Brain pericyte (primary cell): ENCODE measurements at regions not wholly inside any gene's neighbourhood (a gene's known extent, or its start where the extent isn't known, plus 50 kb on each side); places are given as distances from the start of the nearest gene placed in this dataset.
A peak's percentile ranks its signal among the peaks of the same experiment; 100 is the strongest.

Experiments
- DNase-seq: peaks from one replicate; pipeline ENCODE4 v3.0.0-alpha.2; 2012; ENCODE audit warnings: low read depth, low spot score

DNA sequence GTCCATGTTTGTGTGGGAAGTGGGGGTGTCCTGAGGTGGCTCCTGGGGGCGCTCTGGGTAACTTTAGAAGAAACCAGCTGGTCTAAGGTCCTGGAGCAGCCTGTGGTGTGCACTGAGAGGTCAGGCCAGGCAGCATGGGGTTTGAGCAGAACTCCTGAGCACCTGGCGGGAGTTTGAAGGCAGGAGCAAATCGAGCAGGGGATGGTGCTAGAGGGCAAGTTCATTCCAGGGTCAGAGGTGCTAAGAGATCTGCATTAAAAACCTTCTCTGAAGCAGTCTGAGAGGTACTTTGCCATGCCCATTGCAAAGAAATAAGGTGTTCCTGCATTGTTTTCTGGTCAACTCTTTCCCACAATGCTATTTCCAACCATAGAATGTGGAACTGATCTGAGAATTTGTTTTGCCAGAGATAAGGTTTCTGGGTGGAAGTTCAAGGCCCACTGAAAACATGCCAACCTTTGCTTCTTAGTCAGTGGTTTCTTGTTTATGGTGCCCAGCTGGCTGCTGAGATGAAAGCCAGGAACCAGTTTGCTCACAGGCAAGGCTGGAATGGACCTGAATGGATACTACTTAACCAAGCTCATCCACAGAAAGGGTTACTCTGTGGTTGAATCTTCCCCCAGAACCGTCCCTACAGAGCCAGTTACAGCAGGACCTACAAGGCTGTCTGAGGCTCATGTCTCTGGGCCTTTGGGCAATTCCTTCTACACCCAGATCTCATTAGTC is 136.3 kb upstream of the TMEM72 start:
- no peak for DNase-seq

GRCh38 chr10:44775402-44775741 is 135.8 kb upstream of the TMEM72 start:
- no peak for DNase-seq

DNA sequence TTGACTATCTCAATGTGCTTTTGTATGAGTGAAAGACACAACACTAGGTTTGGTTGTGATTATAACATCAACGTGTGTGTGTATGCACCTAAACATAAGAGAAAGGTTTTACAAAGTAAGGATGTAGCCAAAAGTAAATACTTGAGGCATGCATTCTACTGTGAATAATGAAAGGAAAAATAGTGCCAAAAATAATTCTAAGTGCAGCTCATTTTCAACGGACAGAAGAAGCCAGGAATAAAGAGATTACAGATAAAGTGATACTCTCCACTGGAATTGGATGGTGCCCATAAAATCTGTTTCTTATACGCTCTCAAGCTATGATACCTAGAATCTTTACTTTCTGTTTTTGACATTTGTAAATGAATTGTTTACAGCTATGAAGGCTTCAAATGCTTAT is 135.0 kb upstream of the TMEM72 start:
- no peak for DNase-seq

DNA sequence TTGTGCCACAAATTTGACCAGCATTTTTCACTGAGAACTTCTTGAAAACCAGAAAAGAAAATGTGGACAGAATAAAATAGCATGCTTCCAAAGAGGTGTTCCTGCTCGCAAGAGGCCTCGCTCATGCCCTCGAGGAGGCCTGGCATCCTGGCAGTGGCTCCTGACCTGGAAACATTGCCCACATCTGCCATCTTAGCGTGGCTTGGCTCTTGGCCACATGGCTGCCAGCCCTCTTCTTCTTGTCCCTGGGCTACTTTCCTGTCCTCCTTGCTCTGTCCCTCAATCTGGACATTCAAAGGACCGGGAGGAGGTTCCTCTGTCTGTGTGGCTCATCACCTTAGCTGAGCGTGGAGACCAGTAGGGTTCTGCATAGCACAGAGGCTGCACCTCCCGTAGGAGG is 131.6 kb upstream of the TMEM72 start:
- DNase-seq: no peak

DNA sequence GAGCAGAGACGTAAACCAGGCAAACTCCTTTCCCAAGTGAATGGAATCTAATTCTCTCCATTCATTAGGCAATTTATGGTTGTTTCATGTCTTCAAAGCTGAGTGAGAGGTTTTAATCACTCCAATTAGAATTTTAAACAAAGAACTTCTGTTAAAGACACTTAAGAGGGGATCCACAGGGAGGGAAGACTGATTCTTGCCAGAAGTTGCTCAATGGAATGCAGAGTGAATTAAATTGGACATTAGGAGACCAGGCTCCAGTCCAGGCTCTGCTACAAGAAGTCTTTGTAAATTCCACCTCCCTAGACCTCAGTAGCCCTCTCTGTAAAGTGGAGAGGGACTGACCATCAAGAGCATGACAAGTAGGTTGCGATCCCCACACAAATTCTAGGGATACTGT is 130.7 kb upstream of the TMEM72 start:
- DNase-seq: no peak

DNA sequence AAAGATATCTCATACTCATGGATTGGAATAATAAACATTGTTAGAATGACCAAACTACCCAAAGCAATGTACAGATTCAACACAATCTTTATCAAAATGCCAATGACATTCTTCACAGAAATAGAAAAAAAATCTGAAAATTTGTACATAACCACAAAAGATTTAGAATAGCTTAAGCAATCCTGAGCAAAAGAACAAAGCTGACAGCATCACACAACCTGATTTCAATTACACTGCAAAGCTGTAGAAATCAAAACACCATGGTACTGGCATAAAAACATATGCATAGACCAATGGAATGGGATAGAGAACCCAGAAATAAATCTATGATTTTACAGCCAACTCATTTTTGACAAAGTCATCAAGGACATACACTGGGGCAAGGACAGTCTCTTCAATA is 130.0 kb upstream of the TMEM72 start:
- no peak for DNase-seq

DNA sequence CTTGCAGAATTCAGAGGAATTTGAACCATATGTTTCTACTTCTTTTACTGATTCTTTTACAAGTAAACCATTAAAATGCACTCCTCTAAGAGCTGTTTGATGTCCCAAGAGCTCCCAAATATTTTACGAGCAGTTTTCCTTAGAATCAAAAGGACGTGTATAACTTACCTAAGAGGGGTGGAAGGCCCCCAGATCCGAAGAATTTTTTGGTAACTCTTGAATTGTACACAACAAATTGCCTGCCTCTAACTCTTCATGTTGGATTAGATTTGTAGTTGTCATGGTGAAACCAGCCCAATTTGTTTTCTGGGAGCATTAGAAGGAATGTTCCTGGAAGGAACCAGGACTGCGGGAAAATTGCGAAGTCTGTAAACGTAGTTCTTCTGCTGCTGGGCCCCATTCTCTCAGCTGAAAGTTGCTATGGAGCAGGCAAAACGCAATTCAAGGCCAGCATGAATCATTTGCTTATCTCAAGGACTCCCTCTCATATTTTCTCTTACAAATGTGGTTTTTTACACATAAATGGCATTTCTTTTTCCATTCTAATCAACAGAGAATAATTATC is 124.8 kb upstream of the TMEM72 start:
- DNase-seq: no peak

GRCh38 chr10:44787480-44788075 is 123.6 kb upstream of the TMEM72 start:
- no peak for DNase-seq

- no peak for DNase-seq
These were observed 122.7 kb upstream of the TMEM72 start for GRCh38 chr10:44788147-44789129.

- DNase-seq: no peak
These were observed 118.9 kb upstream of the TMEM72 start for GRCh38 chr10:44792119-44792775.

GRCh38 chr10:44799966-44800365 is 111.2 kb upstream of the TMEM72 start:
- DNase-seq: no peak

GRCh38 chr10:44801383-44802327 is 109.5 kb upstream of the TMEM72 start:
- DNase-seq: peak; percentile 83

- no peak for DNase-seq
These were observed 107.3 kb upstream of the TMEM72 start for GRCh38 chr10:44803862-44804261.

DNA sequence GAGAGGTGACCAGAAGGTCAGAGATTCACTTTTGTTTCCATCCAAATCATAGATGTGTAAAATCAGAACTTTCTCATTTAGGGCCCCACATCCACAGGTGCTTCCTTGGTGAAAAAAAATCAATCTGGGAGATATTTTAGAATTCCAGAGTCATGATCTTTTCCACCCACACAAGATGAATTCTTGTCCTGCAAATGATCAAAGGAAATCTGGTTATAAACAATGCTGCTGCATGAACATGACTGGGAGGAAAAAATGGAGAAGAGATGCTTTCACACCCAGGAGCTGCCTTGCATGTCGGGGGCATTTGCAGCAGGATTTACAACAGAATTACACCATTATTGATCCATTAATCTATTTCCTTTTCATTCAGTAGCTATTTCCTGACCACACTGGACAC is 106.5 kb upstream of the TMEM72 start:
- no peak for DNase-seq

DNA sequence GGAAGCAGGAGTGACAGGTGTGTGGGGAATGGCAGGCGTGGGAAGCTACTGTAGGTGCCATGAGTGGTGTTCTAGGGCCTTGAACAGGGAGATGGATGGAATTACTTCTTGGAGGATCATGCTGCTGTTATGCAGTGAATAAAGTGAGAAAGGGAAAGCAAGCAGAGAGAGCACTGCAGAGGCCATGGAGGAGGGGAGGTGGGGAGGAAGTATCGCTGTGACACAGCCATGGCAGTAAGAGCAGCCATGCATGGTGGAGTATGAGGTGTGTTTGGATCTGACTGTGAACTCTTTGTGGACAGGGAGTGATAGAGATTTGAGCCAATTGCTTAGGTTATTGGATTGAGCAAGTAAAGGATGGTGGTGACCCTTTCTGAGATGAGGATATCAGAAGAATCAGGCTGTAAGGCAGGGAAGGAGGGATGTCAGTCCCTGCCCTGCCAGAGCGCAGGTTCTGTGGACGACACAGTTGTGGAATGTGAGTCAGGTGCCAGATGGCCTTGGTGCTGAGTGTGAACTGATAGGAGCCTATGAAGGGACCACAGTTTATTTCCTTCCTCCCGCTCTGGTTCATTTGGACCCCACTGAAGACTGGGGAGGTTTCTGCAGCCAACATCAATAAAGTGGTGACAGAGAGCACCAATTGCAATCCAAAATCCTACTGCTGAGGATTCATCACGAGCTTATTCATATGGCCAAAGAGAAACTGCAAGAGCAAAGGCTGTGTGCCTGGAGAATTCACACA is 105.5 kb upstream of the TMEM72 start:
- DNase-seq: no peak

GRCh38 chr10:44806950-44807349 is 104.2 kb upstream of the TMEM72 start:
- DNase-seq: no peak

- no peak for DNase-seq
These were observed 103.7 kb upstream of the TMEM72 start for GRCh38 chr10:44807451-44807850.

GRCh38 chr10:44809647-44810046 is 101.5 kb upstream of the TMEM72 start:
- no peak for DNase-seq

DNA sequence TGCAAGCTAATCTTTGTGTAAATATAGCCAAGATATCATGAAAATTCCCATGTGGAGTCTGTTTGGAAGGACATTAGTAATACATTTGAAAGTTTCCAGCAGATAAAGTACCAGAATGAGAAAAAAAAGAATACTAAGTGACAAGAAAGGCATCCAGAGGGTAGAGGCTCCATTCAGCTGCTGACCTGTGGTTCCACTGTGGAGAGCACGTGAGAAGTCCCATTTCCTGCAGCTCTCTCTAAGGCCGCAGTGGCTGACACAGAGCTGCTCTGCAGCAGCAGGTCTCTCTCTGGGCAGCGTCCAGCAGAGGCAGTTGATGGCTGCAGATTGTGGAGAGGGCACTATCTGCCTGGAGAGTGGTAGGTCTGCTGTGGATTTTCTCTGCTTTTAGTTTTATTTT is 100.1 kb upstream of the TMEM72 start:
- DNase-seq: no peak

DNA sequence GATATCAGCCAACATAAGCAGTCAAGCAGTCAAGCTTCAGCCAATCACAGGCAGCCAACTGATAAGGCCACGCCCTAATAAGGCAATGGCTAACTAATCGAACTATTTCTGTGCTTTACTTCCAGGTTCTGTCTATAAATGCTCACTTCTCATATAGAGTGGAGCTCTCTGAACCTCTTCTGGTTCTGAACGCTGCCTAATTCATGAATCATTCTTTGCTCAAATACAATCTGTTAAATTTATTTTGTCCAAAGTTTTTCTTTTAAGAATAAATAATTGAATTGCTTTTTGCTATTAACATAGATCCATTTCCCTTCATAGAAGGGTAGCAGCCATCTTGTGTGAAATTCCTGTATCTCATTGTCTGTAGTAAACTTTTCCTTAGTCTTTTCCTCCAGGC is 97.9 kb upstream of the TMEM72 start:
- no peak for DNase-seq
